HCT116 (cell line): ENCODE measurements at regions not wholly inside any gene's neighbourhood (a gene's known extent, or its start where the extent isn't known, plus 50 kb on each side); places are given as distances from the start of the nearest gene placed in this dataset.

ENCODE experiments used
- EZH2 ChIP-seq: fragments of 200-600 bp; sonication (generic); IDR thresholded peaks from 2 replicates; pipeline ENCODE4 v1.6.1; 2017; ENCODE audit warnings: antibody characterized with exemption, mixed run types
- EZH2phosphoT487 ChIP-seq: fragments of 200-600 bp; IDR thresholded peaks from 2 replicates; pipeline ENCODE4 v1.6.1; 2018; ENCODE audit warnings: antibody characterized with exemption, borderline replicate concordance
- POLR2A ChIP-seq: IDR thresholded peaks from 2 replicates; pipeline ENCODE4 v1.7.0; 2011; ENCODE audit warnings: borderline replicate concordance; ENCODE audit not compliant: insufficient read depth, insufficient read length; ENCODE audit errors: extremely low read depth
- POLR2AphosphoS5 ChIP-seq: IDR thresholded peaks from 2 replicates; pipeline ENCODE4 v1.6.1; 2011; ENCODE audit warnings: mild to moderate bottlenecking, low read depth, low read length, moderate library complexity
- RAD21 ChIP-seq: IDR thresholded peaks from 2 replicates; pipeline ENCODE4 v1.6.1; 2012; ENCODE audit warnings: low read depth, mild to moderate bottlenecking
- SRF ChIP-seq: IDR thresholded peaks from 2 replicates; pipeline ENCODE4 v1.6.1; 2012; ENCODE audit warnings: low read depth
- ZFX ChIP-seq: fragments of 450-650 bp; IDR thresholded peaks from 2 replicates; pipeline ENCODE4 v1.6.1; 2017
- TF ChIP-seq, protein P1 (sequence below): IDR thresholded peaks from 2 replicates; pipeline ENCODE4 v1.6.1; 2012; ENCODE audit warnings: low read depth
- TF ChIP-seq, protein P2 (sequence below), 3 experiments: fragments of 200-600 bp in 1 of 3; sonication (generic) in 1 of 3; IDR thresholded peaks in 2 of 3; conservative IDR thresholded peaks in 1 of 3; 2 replicates each; pipeline ENCODE4 v1.5.1; 2012 to 2017; ENCODE audit warnings: low read depth in 2 of 3, low read length in 2 of 3, antibody characterized with exemption in 1 of 3, borderline replicate concordance in 1 of 3, control low read depth in 1 of 3, mild to moderate bottlenecking in 1 of 3, mixed read lengths in 1 of 3, mixed run types in 1 of 3, moderate library complexity in 1 of 3; ENCODE audit not compliant: insufficient read depth in 1 of 3
- TF ChIP-seq, protein P3 (sequence below): IDR thresholded peaks from 2 replicates; pipeline ENCODE4 v1.6.1; 2012
- TF ChIP-seq, protein P4 (sequence below): IDR thresholded peaks from 2 replicates; pipeline ENCODE4 v1.6.1; 2012
- TF ChIP-seq, protein P5 (sequence below): IDR thresholded peaks from 2 replicates; pipeline ENCODE4 v1.6.1; 2011; ENCODE audit warnings: mild to moderate bottlenecking, low read length, moderate library complexity; ENCODE audit not compliant: insufficient replicate concordance; ENCODE audit errors: extremely low read depth

DNA sequence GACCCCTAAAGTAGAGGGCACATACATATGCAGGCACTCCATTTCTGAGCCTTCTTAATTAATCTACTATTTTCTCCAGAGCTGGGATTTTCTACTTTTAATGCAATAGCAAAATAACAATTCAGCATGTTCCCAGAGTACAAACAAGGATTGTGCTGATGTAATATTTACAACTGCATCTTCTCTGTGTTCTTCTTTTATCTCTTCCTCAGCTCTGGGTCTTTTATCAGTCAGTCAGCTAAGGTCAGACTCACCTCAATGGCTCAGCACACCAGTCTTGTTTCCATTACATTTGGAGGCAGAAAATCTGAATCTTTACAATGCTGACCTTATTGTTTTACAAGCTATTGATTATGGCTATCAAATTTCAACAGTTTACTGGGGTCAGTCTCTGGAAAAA is 323.3 kb upstream of the NR5A2 start:
- TF ChIP-seq, protein P1, sequence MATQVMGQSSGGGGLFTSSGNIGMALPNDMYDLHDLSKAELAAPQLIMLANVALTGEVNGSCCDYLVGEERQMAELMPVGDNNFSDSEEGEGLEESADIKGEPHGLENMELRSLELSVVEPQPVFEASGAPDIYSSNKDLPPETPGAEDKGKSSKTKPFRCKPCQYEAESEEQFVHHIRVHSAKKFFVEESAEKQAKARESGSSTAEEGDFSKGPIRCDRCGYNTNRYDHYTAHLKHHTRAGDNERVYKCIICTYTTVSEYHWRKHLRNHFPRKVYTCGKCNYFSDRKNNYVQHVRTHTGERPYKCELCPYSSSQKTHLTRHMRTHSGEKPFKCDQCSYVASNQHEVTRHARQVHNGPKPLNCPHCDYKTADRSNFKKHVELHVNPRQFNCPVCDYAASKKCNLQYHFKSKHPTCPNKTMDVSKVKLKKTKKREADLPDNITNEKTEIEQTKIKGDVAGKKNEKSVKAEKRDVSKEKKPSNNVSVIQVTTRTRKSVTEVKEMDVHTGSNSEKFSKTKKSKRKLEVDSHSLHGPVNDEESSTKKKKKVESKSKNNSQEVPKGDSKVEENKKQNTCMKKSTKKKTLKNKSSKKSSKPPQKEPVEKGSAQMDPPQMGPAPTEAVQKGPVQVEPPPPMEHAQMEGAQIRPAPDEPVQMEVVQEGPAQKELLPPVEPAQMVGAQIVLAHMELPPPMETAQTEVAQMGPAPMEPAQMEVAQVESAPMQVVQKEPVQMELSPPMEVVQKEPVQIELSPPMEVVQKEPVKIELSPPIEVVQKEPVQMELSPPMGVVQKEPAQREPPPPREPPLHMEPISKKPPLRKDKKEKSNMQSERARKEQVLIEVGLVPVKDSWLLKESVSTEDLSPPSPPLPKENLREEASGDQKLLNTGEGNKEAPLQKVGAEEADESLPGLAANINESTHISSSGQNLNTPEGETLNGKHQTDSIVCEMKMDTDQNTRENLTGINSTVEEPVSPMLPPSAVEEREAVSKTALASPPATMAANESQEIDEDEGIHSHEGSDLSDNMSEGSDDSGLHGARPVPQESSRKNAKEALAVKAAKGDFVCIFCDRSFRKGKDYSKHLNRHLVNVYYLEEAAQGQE: no peak
- no peak for TF ChIP-seq EZH2phosphoT487
- no peak for TF ChIP-seq POLR2A
- TF ChIP-seq, protein P2, sequence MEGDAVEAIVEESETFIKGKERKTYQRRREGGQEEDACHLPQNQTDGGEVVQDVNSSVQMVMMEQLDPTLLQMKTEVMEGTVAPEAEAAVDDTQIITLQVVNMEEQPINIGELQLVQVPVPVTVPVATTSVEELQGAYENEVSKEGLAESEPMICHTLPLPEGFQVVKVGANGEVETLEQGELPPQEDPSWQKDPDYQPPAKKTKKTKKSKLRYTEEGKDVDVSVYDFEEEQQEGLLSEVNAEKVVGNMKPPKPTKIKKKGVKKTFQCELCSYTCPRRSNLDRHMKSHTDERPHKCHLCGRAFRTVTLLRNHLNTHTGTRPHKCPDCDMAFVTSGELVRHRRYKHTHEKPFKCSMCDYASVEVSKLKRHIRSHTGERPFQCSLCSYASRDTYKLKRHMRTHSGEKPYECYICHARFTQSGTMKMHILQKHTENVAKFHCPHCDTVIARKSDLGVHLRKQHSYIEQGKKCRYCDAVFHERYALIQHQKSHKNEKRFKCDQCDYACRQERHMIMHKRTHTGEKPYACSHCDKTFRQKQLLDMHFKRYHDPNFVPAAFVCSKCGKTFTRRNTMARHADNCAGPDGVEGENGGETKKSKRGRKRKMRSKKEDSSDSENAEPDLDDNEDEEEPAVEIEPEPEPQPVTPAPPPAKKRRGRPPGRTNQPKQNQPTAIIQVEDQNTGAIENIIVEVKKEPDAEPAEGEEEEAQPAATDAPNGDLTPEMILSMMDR (IDR thresholded peaks at IDR 0.05 in 2 of 3, conservative IDR thresholded peaks at IDR 0.05 in 1 of 3; ENCODE audit: borderline replicate concordance in 1 of 3, insufficient read depth in 1 of 3, low read depth in 2 of 3, low read length in 2 of 3): no peak
- TF ChIP-seq EZH2: no peak
- no peak for TF ChIP-seq RAD21
- no peak for TF ChIP-seq ZFX
- no peak for TF ChIP-seq SRF
- no peak for TF ChIP-seq POLR2AphosphoS5
- TF ChIP-seq, protein P3, sequence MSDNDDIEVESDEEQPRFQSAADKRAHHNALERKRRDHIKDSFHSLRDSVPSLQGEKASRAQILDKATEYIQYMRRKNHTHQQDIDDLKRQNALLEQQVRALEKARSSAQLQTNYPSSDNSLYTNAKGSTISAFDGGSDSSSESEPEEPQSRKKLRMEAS: no peak
- TF ChIP-seq, protein P4, sequence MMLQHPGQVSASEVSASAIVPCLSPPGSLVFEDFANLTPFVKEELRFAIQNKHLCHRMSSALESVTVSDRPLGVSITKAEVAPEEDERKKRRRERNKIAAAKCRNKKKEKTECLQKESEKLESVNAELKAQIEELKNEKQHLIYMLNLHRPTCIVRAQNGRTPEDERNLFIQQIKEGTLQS: no peak
- TF ChIP-seq, protein P5, sequence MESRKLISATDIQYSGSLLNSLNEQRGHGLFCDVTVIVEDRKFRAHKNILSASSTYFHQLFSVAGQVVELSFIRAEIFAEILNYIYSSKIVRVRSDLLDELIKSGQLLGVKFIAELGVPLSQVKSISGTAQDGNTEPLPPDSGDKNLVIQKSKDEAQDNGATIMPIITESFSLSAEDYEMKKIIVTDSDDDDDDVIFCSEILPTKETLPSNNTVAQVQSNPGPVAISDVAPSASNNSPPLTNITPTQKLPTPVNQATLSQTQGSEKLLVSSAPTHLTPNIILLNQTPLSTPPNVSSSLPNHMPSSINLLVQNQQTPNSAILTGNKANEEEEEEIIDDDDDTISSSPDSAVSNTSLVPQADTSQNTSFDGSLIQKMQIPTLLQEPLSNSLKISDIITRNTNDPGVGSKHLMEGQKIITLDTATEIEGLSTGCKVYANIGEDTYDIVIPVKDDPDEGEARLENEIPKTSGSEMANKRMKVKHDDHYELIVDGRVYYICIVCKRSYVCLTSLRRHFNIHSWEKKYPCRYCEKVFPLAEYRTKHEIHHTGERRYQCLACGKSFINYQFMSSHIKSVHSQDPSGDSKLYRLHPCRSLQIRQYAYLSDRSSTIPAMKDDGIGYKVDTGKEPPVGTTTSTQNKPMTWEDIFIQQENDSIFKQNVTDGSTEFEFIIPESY: no peak
